ENCODE measurements at regions not wholly inside any gene's neighbourhood (a gene's known extent, or its start where the extent isn't known, plus 50 kb on each side); places are given as distances from the start of the nearest gene placed in this dataset.

DNA sequence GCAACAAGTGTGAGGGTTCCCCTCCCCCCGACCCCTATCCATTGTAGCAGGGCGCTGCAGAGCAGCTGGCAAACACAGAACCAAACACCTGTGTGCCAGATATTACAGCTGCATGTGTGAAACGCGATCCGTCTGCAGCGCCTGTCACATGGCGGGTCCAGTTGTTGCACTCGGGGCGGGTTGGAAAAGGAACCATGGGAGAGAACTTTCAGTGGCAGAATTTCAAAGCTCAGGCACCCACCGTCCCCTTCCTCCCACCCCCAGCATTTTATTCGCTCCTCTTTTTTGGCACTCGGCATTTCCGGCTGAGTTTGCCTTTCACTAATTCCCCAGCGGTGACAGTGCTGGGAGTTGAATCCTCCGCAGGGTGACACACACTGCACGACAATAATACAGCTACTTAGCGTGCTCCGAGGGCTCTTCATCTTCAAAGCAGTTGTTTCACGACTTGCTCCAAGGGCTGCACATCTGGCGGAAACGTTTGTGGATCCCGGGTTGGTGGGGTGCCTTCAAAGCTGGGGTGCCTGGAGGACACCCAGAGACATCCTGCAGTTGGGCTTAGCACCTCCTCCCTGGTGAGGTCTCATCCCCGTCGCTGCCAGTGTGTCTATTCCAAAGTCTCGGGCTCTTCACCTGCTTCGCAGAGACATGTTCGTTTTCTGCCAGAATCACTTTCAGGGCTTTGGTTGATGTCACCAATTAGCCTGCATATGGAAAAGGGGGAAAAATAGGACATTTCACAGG lies 180.7 kb downstream of the ZBTB18 start:
- Histone ChIP-seq H3K27ac (ENCODE audit: low read length) (no peak overlapping the region), H2AFZ (ENCODE audit: low read depth, low read length) (no peak overlapping the region), H3K27me3 (ENCODE audit: insufficient read depth, low read depth, low read length) (no peaks in the 10 kb centered on the region), H4K20me1 (ENCODE audit: insufficient read depth) (no peaks in the 10 kb centered on the region), H3K4me2 (ENCODE audit: low read length) (no peak overlapping the region), H3F3A (ENCODE audit: insufficient read depth, low read length, poor library complexity, severe bottlenecking) (no peaks in the 10 kb centered on the region), H3K36me3 (ENCODE audit: insufficient read depth, low read length) (no peaks in the 10 kb centered on the region), H3K9me2 (ENCODE audit: insufficient read depth, low read length) (no peaks in the 10 kb centered on the region), H3K9ac (ENCODE audit: low read length) (no peak overlapping the region), H3K4me3 (ENCODE audit: low read length) (no peak overlapping the region), H3K79me2 (replicated peaks; ENCODE audit: insufficient read depth, low read length) (no peaks in the 10 kb centered on the region), H3K9me3 (ENCODE audit: low read length) (no peaks in the 10 kb centered on the region)
- no peak for TF ChIP-seq MXI1 (conservative IDR thresholded peaks at IDR 0.05; ENCODE audit: poor library complexity, severe bottlenecking)
- no peak for TF ChIP-seq POLR2AphosphoS5 (IDR thresholded peaks at IDR 0.05)
- TF ChIP-seq, protein P1, sequence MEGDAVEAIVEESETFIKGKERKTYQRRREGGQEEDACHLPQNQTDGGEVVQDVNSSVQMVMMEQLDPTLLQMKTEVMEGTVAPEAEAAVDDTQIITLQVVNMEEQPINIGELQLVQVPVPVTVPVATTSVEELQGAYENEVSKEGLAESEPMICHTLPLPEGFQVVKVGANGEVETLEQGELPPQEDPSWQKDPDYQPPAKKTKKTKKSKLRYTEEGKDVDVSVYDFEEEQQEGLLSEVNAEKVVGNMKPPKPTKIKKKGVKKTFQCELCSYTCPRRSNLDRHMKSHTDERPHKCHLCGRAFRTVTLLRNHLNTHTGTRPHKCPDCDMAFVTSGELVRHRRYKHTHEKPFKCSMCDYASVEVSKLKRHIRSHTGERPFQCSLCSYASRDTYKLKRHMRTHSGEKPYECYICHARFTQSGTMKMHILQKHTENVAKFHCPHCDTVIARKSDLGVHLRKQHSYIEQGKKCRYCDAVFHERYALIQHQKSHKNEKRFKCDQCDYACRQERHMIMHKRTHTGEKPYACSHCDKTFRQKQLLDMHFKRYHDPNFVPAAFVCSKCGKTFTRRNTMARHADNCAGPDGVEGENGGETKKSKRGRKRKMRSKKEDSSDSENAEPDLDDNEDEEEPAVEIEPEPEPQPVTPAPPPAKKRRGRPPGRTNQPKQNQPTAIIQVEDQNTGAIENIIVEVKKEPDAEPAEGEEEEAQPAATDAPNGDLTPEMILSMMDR (IDR thresholded peaks at IDR 0.05; ENCODE audit: poor library complexity, severe bottlenecking) = no peak
- TF ChIP-seq REST (IDR thresholded peaks at IDR 0.05; ENCODE audit: borderline replicate concordance) = no peak
- TF ChIP-seq TAF1 (IDR thresholded peaks at IDR 0.05; ENCODE audit: low read depth) = no peak
- no peak for TF ChIP-seq EZH2 (IDR thresholded peaks at IDR 0.05; ENCODE audit: borderline replicate concordance, insufficient read depth, low read length, poor library complexity, severe bottlenecking)

DNA sequence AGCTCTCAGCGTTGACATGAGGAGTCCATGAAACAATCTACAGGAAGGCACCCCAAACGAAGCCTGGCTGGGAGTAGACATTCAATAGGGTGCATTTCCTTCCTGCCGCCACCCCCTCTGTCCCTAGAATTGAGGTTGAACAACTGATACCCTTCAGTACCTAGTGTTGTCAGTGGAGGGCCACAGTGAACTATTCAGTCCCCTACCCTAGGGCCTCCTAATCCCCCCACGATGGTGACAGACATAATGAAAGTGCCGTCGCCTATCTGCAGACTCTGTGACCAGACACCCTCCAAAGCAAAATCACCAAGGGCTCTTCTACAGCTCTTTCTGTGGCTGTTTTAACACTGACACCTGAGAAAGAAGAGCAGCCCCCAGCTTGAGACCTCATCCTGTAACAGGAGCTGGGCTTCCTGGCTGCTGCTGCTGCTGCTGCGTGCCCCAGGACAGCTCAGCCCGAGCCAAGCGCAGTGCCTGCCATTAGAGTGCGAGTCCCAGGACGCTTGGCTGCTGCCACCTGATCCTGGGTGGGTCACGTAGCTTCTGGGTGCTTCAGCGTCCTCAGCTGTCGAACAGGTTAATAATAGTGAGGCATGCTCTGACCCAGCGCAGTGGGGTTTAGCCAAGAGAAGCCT lies 183.0 kb downstream of the ZBTB18 start:
- TF ChIP-seq EP300 (conservative IDR thresholded peaks at IDR 0.05; ENCODE audit: poor library complexity, severe bottlenecking) = no peak
- TF ChIP-seq MXI1 (conservative IDR thresholded peaks at IDR 0.05; ENCODE audit: poor library complexity, severe bottlenecking) = no peak
- TF ChIP-seq REST (IDR thresholded peaks at IDR 0.05; ENCODE audit: borderline replicate concordance) = no peak
- TF ChIP-seq, protein P1 (IDR thresholded peaks at IDR 0.05; ENCODE audit: poor library complexity, severe bottlenecking) = no peak
- no peak for TF ChIP-seq RAD21 (conservative IDR thresholded peaks at IDR 0.05)
- no peak for TF ChIP-seq POLR2AphosphoS5 (IDR thresholded peaks at IDR 0.05)
- no peak for TF ChIP-seq EZH2 (IDR thresholded peaks at IDR 0.05; ENCODE audit: borderline replicate concordance, insufficient read depth, low read length, poor library complexity, severe bottlenecking)
- no peak overlapping the region for H3K4me2 ChIP-seq (ENCODE audit: low read length)
- no peak overlapping the region for H3K9ac ChIP-seq (ENCODE audit: low read length)
- no peaks in the 10 kb centered on the region for H3K9me3 ChIP-seq (ENCODE audit: low read length)
- H4K20me1 ChIP-seq (ENCODE audit: insufficient read depth) = no peaks in the 10 kb centered on the region
- no peak overlapping the region for H2AFZ ChIP-seq (ENCODE audit: low read depth, low read length)
- no peaks in the 10 kb centered on the region for H3F3A ChIP-seq (ENCODE audit: insufficient read depth, low read length, poor library complexity, severe bottlenecking)
- no peaks in the 10 kb centered on the region for H3K79me2 ChIP-seq (replicated peaks; ENCODE audit: insufficient read depth, low read length)
- H3K27ac ChIP-seq (ENCODE audit: low read length) = no peak overlapping the region
- H3K9me2 ChIP-seq (ENCODE audit: insufficient read depth, low read length) = no peaks in the 10 kb centered on the region
- no peak overlapping the region for H3K4me3 ChIP-seq (ENCODE audit: low read length)
- no peaks in the 10 kb centered on the region for H3K27me3 ChIP-seq (ENCODE audit: insufficient read depth, low read depth, low read length)
- H3K36me3 ChIP-seq (ENCODE audit: insufficient read depth, low read length) = no peaks in the 10 kb centered on the region
